ENCODE measurements at regions not wholly inside any gene's neighbourhood (a gene's known extent, or its start where the extent isn't known, plus 50 kb on each side); places are given as distances from the start of the nearest gene placed in this dataset.

GRCh38 chr5:5575461-5575860 is 153.0 kb downstream of the ICE1 start:
- DNase-seq = no peak

- DNase-seq = no peak
Measured at GRCh38 chr5:5573798-5574380, 151.4 kb downstream of the ICE1 start.

- DNase-seq = no peak
Measured at GRCh38 chr5:5572976-5573797, 150.7 kb downstream of the ICE1 start.

GRCh38 chr5:5572010-5572865 is 149.8 kb downstream of the ICE1 start:
- DNase-seq = no peak

- no peak for DNase-seq
Measured at GRCh38 chr5:5570646-5571045, 148.2 kb downstream of the ICE1 start.

- no peak for DNase-seq
Measured at GRCh38 chr5:5564898-5565297, 142.4 kb downstream of the ICE1 start.

- DNase-seq = no peak
Measured at GRCh38 chr5:5560016-5560415, 137.5 kb downstream of the ICE1 start.

GRCh38 chr5:5558638-5559527 is 136.4 kb downstream of the ICE1 start:
- no peak for DNase-seq

- DNase-seq = no peak
Measured at GRCh38 chr5:5558102-5558501, 135.6 kb downstream of the ICE1 start.

GRCh38 chr5:5551499-5551898 is 129.0 kb downstream of the ICE1 start:
- DNase-seq = no peak

GRCh38 chr5:5546408-5546807 is 123.9 kb downstream of the ICE1 start:
- DNase-seq = no peak

- no peak for DNase-seq
Measured at GRCh38 chr5:5544094-5544663, 121.7 kb downstream of the ICE1 start.

GRCh38 chr5:5542654-5543053 is 120.2 kb downstream of the ICE1 start:
- no peak for DNase-seq

GRCh38 chr5:5540065-5540464 is 117.6 kb downstream of the ICE1 start:
- no peak for DNase-seq

Measured in stimulated activated CD4-positive, alpha-beta T cell treated with anti-CD3 and anti-CD28 coated beads, Interleukin-2, amount 100 ng/mL, for 48 hours (primary cell).